Astrocyte (in vitro differentiated cells and primary cell): ENCODE measurements at regions not wholly inside any gene's neighbourhood (a gene's known extent, or its start where the extent isn't known, plus 50 kb on each side); places are given as distances from the start of the nearest gene placed in this dataset.

Source experiments
- CTCF ChIP-seq: IDR thresholded peaks from 2 replicates; pipeline ENCODE4 v1.5.1; 2011; ENCODE audit warnings: low read depth, mild to moderate bottlenecking, inconsistent platforms, low read length, moderate library complexity; ENCODE audit not compliant: insufficient read depth
- EZH2 ChIP-seq: IDR thresholded peaks from 2 replicates; pipeline ENCODE4 v1.6.1; 2012; ENCODE audit warnings: mild to moderate bottlenecking, low read length, inconsistent platforms; ENCODE audit not compliant: insufficient read depth

- TF ChIP-seq CTCF = no peak
- TF ChIP-seq EZH2 = no peak
Observed at GRCh38 chr12:124459852-124460645, 107.4 kb downstream of the NCOR2 start.
